ENCODE measurements at regions not wholly inside any gene's neighbourhood (a gene's known extent, or its start where the extent isn't known, plus 50 kb on each side); places are given as distances from the start of the nearest gene placed in this dataset.

DNA sequence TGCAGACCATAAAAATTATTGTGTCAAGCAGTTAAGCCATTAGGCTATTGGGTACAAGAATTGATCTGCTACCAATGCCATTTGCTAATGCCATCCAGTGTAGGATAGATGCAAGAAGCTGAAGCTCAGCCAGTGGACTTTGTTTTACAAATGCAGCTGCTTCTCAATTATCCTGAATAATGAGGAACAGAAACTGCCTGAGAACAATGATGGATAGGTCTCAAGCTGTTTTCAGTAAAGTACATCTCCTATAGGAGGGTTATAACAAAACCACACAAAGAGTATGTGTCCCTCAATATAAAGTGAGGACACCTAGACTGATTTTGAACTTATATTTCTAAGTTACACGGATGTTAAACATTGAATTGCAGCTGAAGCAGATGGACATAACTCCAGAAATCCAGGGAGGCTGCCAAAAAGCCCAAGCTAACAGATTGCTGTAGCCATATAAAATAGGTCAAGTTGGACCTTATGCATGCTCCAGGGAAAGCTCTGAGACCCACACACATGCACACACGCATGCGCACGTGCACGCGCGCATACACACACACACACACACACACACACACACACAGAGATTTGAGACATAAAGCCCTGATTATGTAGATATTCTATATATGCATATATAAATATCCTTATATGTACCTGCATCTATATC, 482.7 kb upstream of the CD180 start:
- Mint-ChIP-seq H3K27ac (no peak overlapping the region), H3K27me3 (peaks cover 7% of the 10 kb centered on the region), H3K4me1 (no peaks in the 10 kb centered on the region), H3K36me3 (no peaks in the 10 kb centered on the region), H3K4me3 (no peak overlapping the region), H3K9me3 (peaks cover 3% of the 10 kb centered on the region)
- no peak for DNase-seq

DNA sequence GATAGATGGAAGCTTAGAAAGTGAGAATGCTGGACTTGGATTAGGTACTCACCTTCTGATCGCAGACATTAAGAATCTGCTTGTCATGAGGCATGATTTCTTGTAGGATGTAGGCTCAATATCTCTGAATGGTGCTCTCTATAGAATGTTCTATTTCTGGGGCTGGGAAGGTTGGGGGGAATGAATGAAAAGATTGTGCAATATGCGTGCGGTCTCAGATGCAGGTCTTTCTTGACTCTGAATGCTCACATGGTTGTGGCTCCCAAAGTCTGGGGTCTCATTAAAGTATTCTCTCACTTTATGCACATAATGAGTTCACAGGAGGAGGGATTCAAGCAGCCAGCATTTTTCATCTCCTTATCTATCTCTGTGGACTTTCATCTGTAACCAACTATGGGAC, 482.0 kb upstream of the CD180 start:
- H3K36me3 Mint-ChIP-seq, result no peaks in the 10 kb centered on the region
- no peak for DNase-seq

GRCh38 chr5:67677422-67677970, 480.9 kb upstream of the CD180 start:
- H3K36me3 Mint-ChIP-seq, result no peaks in the 10 kb centered on the region
- H3K27ac Mint-ChIP-seq, result no peak overlapping the region
- no peak for DNase-seq
- H3K27me3 Mint-ChIP-seq, result no peaks in the 10 kb centered on the region
- no peak overlapping the region for H3K4me3 Mint-ChIP-seq
- no peaks in the 10 kb centered on the region for H3K4me1 Mint-ChIP-seq
- H3K9me3 Mint-ChIP-seq, result no peaks in the 10 kb centered on the region

More for the DNA sequence above, 482.0 kb upstream of the CD180 start:
- no peak overlapping the region for H3K4me3 Mint-ChIP-seq
- peaks cover 7% of the 10 kb centered on the region for H3K27me3 Mint-ChIP-seq
- H3K9me3 Mint-ChIP-seq, result peaks cover 3% of the 10 kb centered on the region
- no peaks in the 10 kb centered on the region for H3K4me1 Mint-ChIP-seq
- no peak overlapping the region for H3K27ac Mint-ChIP-seq

GRCh38 chr5:67676863-67677262, 480.3 kb upstream of the CD180 start:
- H3K4me1 Mint-ChIP-seq, result no peaks in the 10 kb centered on the region
- no peak overlapping the region for H3K27ac Mint-ChIP-seq
- H3K4me3 Mint-ChIP-seq, result no peak overlapping the region
- no peaks in the 10 kb centered on the region for H3K9me3 Mint-ChIP-seq
- no peak for DNase-seq
- H3K27me3 Mint-ChIP-seq, result no peaks in the 10 kb centered on the region
- H3K36me3 Mint-ChIP-seq, result no peaks in the 10 kb centered on the region

DNA sequence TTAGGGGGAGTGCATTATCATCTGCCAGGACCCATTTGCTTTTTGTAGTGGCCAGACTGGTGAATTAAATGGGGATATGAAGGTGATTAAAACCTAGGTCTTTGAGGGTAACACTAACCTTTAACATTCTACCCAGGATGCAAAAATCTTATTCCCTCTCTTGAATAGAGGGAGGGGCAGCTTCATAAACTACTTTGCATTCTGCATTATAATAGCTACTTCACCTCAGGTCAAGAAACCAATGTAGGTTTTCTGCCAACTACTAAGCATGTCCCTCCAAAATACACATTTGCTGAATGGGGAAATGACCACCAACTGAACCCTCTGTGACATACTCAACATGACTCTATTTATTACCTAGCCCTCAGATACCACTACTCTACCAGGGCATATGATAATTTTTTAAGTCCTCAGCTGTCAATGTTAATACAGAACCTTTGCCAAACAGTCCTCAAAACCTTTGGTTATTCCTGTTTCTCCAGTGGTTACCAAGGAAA, 477.6 kb upstream of the CD180 start:
- H3K27me3 Mint-ChIP-seq, result no peaks in the 10 kb centered on the region
- no peak overlapping the region for H3K27ac Mint-ChIP-seq
- no peak for DNase-seq
- no peaks in the 10 kb centered on the region for H3K9me3 Mint-ChIP-seq
- H3K36me3 Mint-ChIP-seq, result no peaks in the 10 kb centered on the region
- H3K4me1 Mint-ChIP-seq, result no peaks in the 10 kb centered on the region
- H3K4me3 Mint-ChIP-seq, result no peak overlapping the region

DNA sequence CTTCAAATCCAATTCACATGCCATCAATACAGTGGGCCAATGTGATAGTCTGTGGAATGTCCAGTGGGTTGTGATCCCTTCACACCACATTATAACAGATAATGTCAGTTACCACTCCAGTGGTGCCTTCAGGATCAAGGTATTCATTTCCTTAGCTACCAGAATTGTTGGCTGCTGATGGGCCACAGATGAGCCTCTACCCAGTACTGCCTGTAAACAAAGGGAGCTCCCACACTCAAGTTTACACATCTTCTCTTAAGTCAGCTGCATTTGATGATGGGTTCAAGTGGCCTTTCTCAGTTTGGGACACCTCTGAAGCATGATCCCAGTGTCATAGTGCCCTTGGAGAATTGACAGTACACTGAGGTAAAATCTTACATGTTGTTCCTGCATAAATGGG, 477.0 kb upstream of the CD180 start:
- no peak for DNase-seq
- no peak overlapping the region for H3K27ac Mint-ChIP-seq
- H3K36me3 Mint-ChIP-seq, result no peaks in the 10 kb centered on the region
- no peak overlapping the region for H3K4me3 Mint-ChIP-seq
- peaks cover under 1% of the 10 kb centered on the region for H3K9me3 Mint-ChIP-seq
- no peaks in the 10 kb centered on the region for H3K4me1 Mint-ChIP-seq
- no peaks in the 10 kb centered on the region for H3K27me3 Mint-ChIP-seq

DNA sequence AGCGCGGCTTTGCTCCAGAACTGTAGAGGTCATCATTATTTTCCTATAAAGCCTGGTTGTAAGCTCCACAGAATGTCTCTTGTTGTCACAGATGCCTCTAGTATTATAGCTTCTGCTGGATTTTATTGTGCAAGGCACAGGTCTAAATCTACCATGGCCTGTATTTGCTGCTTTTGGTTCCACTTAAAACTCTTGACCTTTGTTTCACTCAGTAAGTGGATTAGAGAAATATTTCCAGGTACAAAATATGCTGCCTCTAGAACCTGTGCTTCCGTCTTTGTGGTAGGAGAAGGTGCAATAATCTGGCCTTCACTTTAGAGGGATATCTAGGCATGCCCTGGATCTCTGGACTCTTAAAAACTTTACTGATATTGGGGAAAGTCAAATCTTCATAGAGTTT, 476.6 kb upstream of the CD180 start:
- Mint-ChIP-seq H3K4me3 (no peak overlapping the region), H3K27me3 (no peaks in the 10 kb centered on the region), H3K9me3 (peaks cover 4% of the 10 kb centered on the region), H3K4me1 (no peaks in the 10 kb centered on the region), H3K27ac (no peak overlapping the region), H3K36me3 (no peaks in the 10 kb centered on the region)
- no peak for DNase-seq

- H3K27me3 Mint-ChIP-seq, result no peaks in the 10 kb centered on the region
- no peak overlapping the region for H3K4me3 Mint-ChIP-seq
- H3K4me1 Mint-ChIP-seq, result no peaks in the 10 kb centered on the region
- H3K27ac Mint-ChIP-seq, result no peak overlapping the region
- no peak for DNase-seq
- H3K36me3 Mint-ChIP-seq, result no peaks in the 10 kb centered on the region
- H3K9me3 Mint-ChIP-seq, result peaks cover 7% of the 10 kb centered on the region
These were observed 476.0 kb upstream of the CD180 start for GRCh38 chr5:67672636-67673035.

DNA sequence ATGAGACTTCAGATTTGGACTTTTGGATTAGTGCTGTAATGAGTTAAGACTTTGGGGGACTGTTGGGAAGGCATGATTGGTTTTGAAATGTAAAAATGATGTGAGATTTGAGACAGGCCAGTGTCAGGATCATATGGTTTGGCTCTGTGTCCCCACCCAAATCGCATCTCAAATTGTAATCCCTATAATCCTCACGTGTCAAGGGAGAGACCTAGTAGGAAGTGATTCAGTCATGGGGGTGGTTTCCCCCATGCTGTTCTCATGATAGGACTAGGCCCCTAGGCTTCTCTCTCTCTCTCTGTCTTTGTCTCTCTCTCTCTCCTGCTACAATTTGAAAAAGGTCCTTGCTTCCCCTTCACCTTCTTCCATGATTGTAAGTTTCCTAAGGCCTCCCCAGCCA, 473.3 kb upstream of the CD180 start:
- H3K27ac Mint-ChIP-seq, result no peak overlapping the region
- no peak for DNase-seq
- H3K9me3 Mint-ChIP-seq, result peaks cover 12% of the 10 kb centered on the region

DNA sequence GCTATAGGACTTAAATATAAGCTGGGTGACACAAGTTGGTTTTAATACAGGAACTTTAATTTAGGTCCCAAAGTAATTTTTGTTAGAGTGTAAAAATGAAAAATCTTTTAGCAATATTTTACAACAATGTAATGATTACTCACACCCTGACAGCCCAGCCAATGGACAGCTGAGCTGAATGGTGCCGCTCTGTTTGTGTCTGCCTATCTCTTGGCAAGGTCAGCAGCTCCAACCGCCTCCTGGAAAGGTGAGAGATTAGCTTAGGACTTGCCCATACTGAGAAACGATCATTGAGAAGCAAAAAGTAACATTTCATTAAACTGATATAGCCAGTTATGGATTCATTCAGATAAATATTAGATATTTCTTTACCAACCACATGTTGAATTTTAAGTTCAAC, 463.6 kb upstream of the CD180 start:
- Mint-ChIP-seq H3K27ac (no peak overlapping the region), H3K4me3 (no peak overlapping the region)
- no peak for DNase-seq

More for the DNA sequence above, 473.3 kb upstream of the CD180 start:
- Mint-ChIP-seq H3K27me3 (no peaks in the 10 kb centered on the region), H3K36me3 (no peaks in the 10 kb centered on the region), H3K4me3 (no peak overlapping the region), H3K4me1 (no peaks in the 10 kb centered on the region)

DNA sequence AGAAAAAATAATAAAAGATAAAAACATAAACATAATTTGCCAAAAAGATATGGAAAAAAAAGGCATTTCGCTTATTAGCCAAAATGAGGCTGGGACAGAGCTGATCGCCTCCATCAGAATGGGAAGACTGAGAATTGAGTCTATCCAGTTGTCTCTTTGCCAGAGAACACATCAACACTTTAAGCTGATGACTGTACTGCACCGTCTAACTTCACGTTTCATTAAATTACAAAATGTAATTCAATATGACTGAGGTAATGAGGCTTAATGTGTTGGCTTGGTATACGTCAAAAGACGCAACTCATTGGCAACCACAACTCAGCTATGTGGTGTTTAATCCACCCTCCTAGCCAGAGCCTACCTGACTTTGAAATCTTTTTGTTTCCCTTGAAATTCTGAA, 462.7 kb upstream of the CD180 start:
- no peak overlapping the region for H3K4me3 Mint-ChIP-seq
- no peak for DNase-seq
- H3K9me3 Mint-ChIP-seq, result peaks cover 2% of the 10 kb centered on the region
- no peaks in the 10 kb centered on the region for H3K36me3 Mint-ChIP-seq
- H3K27ac Mint-ChIP-seq, result no peak overlapping the region
- no peaks in the 10 kb centered on the region for H3K4me1 Mint-ChIP-seq
- no peaks in the 10 kb centered on the region for H3K27me3 Mint-ChIP-seq

More for the DNA sequence above, 463.6 kb upstream of the CD180 start:
- no peaks in the 10 kb centered on the region for H3K27me3 Mint-ChIP-seq
- peaks cover 2% of the 10 kb centered on the region for H3K9me3 Mint-ChIP-seq
- H3K36me3 Mint-ChIP-seq, result no peaks in the 10 kb centered on the region
- no peaks in the 10 kb centered on the region for H3K4me1 Mint-ChIP-seq

DNA sequence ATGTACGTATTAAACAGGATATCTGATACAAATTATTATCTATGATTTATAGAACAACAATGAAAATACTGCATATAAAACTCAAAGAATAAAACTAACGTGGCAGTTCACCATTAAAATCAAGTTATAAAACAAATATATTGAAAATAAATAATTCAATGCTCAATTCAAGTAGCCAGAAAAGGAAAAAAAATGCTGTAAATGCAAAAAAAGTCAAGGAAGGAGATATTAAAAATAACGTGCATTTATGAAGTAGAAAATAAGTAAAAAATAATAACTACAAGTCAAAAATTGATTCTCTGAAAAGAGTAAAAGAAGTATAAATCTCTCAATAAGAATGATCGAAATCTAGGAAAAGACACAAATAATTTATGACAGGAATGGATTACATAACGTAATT, 460.5 kb upstream of the CD180 start:
- Mint-ChIP-seq H3K4me1 (peaks cover 4% of the 10 kb centered on the region), H3K9me3 (no peaks in the 10 kb centered on the region), H3K27me3 (no peaks in the 10 kb centered on the region), H3K27ac (no peak overlapping the region), H3K36me3 (no peaks in the 10 kb centered on the region), H3K4me3 (no peak overlapping the region)
- DNase-seq, result no peak

- no peak overlapping the region for H3K27ac Mint-ChIP-seq
- no peaks in the 10 kb centered on the region for H3K36me3 Mint-ChIP-seq
- no peaks in the 10 kb centered on the region for H3K9me3 Mint-ChIP-seq
- no peak for DNase-seq
- no peaks in the 10 kb centered on the region for H3K27me3 Mint-ChIP-seq
- peaks cover 5% of the 10 kb centered on the region for H3K4me1 Mint-ChIP-seq
- H3K4me3 Mint-ChIP-seq, result no peak overlapping the region
These were observed 455.6 kb upstream of the CD180 start for GRCh38 chr5:67652201-67652600.

DNA sequence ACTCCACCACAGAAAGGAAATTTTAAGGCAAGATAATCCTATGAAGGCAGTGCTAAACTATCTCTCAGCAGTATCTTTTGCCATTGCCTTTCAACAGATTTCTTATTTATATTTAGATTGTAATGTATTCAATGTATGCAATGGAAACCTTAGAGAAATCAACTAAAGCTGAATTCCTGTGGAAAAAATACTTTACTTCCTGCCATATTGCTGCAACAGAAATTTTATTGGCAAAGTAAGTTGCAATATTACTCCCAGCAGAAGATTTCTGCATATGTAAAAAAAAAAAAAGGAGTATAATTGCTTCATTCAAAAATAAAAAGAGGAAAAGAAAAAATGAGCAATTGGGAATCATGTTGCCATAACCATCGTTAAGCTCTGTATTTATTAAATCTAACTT, 454.6 kb upstream of the CD180 start:
- H3K9me3 Mint-ChIP-seq, result no peaks in the 10 kb centered on the region
- H3K27me3 Mint-ChIP-seq, result no peaks in the 10 kb centered on the region
- H3K27ac Mint-ChIP-seq, result no peak overlapping the region
- no peak overlapping the region for H3K4me3 Mint-ChIP-seq
- DNase-seq, result no peak
- peaks cover 10% of the 10 kb centered on the region for H3K4me1 Mint-ChIP-seq
- no peaks in the 10 kb centered on the region for H3K36me3 Mint-ChIP-seq

- Mint-ChIP-seq H3K36me3 (no peaks in the 10 kb centered on the region), H3K27ac (no peak overlapping the region), H3K9me3 (peaks cover 9% of the 10 kb centered on the region), H3K4me3 (no peak overlapping the region), H3K27me3 (no peaks in the 10 kb centered on the region), H3K4me1 (peaks cover 10% of the 10 kb centered on the region)
- DNase-seq, result no peak
These were observed 451.6 kb upstream of the CD180 start for GRCh38 chr5:67648201-67648671.

GRCh38 chr5:67647772-67648171, 451.2 kb upstream of the CD180 start:
- no peak overlapping the region for H3K4me3 Mint-ChIP-seq
- H3K4me1 Mint-ChIP-seq, result peaks cover 10% of the 10 kb centered on the region
- no peak for DNase-seq
- peaks cover 9% of the 10 kb centered on the region for H3K9me3 Mint-ChIP-seq
- H3K27me3 Mint-ChIP-seq, result no peaks in the 10 kb centered on the region
- H3K36me3 Mint-ChIP-seq, result no peaks in the 10 kb centered on the region
- H3K27ac Mint-ChIP-seq, result no peak overlapping the region
